ENCODE measurements at regions not wholly inside any gene's neighbourhood (a gene's known extent, or its start where the extent isn't known, plus 50 kb on each side); places are given as distances from the start of the nearest gene placed in this dataset.
"Not testable (repeated sequence)": the region's sequence is repeated elsewhere in the genome, so short reads cannot be mapped to it uniquely, and the experiment has no call there.

DNA sequence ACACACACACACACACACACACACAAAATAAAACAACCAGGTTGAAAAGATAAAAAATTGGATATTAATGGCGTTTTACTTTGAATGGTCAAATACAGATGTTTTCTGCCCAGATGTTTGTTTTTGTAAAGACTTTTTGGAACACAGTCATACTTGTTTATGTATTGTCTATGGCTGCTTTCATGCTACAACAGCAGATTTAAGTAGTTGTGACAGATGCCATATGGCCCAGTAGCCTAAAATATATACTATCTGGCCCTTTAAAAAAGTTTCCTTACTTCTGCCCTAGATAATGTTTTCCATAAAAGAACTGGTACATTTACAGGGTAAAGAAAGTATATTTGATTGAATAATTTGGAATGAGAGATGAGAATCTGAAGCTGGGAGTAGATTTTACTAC, 1362.8 kb upstream of the SEL1L start:
- DNase-seq: no peak

DNA sequence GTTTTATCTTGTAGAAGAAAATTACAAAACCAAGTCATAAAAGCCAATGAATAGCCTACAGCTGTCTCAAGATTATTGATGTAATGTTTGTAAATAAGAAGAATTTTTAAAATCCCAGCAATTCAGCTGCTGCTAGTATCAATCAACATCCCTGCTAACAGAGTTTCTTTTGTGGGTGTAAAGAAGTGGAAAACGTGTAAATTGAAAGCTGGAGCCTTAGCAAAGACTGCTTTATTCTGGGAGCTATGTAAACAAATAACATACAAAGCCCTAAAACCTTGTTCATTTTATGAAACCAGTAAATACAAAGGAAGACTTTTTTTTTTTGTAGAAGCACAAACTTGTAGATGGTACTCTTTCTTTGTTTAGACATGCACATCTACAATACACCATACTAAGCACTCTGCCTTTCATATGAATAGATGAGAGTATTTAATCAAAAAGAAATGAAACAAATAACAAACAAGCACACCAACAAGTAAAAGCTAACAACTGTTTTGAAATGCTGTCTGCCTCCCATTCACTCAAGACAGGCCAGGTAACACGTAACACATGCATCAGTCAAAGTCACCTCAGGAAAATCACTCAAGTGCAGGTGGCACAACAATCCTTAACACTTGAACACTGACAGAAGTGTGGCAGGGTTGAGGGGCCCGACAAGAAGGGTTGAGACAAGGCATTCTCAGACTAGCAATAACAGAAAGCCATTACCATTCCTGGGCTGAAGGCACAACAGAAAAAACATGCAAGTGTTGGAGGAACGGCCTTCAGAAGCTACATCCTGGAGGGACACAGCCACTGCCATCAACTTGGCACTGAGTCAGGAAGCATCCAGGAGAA, 1364.0 kb upstream of the SEL1L start:
- no peak for DNase-seq

DNA sequence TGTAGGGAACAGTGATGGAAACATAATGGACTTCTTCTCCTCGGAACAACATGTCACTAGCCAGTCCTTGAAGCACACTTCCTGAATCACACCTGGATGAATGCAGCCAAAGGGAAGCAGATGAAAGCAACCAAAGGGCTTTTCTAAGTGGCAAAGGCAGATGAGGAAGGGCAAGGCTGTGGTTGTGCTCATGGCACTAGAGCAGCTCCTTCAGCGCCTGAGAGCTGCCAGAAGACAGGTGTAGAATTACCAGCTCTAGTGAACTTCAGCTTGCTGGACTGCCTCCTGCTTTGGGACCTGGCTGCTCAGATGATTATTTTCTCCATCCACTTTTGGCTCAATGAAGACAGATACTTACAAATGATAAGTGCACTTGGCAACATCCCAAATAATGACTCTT, 1372.1 kb upstream of the SEL1L start:
- no peak for DNase-seq

DNA sequence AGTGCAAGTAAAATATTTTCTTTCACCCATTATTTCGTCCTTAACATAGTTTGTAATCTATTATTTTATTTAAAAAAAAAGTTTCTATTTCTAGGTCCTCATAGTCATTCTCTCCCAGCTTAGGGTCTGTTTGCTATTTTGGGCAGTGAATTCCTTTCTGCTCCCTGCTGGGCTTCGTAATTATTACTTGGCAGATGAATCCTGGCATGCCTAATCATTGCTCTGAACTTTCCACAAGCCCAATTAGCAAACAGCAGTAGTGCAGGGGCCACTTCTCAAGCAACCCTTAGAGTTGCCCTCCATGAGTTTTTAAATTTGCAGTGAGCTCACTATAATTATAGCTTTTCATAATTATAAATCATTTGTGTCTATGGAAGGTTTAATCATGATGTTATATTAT, 1378.3 kb upstream of the SEL1L start:
- peak in 4 of 56 donors; percentile 2 to 9 (median 4) for DNase-seq

DNA sequence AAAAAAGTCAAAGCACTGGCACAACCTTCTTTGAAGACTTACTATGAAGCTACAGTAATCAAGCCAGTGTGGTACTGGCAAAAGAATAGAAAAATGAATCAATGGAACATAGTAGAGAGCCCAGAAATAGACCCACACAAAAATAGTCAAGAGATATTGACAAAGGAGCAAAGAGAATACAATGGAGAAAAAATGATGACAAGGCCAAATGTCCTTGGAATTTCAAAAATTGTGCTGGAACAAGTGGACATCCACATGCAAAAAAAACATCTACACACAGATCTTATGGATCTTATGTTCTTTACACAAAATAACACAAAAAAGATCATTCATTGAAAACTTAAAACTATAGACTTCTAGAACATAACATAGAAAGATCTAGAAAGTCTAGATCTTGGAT, 1379.7 kb upstream of the SEL1L start:
- DNase-seq: no peak

DNA sequence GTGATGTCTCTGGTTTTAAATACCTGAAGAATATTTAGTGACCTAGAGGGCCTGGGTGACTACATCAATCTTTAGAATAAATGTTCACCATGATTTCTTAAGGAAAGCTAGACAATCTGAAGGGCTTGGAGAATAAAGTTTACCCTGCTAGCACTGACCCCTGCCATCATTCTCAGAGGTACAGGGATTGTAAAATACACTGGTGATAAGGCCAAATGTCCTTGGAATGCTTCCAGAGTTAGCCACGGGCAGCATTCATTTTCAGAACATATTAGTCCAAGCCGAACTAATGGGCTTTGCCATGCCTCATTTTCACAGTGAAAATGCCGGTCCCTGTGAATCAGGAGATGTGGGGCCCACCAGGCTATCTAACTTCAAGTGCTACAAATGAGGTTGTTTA, 1381.7 kb upstream of the SEL1L start:
- no peak for DNase-seq

DNA sequence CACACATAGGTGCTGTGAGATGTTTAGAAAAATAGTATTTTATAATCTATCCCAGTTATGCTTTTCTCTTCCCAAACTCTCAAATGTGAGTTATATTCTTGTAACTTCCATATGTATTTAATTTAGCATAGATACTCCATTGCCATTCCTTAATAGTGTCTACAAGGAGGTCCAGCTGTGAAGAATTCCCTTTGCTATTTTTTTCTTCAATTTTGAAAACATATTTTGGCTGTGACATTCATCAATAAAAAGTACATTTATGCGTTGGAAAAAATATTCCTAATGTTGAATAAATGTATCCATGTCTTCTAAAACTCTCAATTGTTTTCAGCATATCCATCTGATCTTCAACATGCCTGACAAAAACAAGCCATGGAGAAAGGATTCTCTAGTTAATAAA, 1402.0 kb upstream of the SEL1L start:
- DNase-seq: no peak

DNA sequence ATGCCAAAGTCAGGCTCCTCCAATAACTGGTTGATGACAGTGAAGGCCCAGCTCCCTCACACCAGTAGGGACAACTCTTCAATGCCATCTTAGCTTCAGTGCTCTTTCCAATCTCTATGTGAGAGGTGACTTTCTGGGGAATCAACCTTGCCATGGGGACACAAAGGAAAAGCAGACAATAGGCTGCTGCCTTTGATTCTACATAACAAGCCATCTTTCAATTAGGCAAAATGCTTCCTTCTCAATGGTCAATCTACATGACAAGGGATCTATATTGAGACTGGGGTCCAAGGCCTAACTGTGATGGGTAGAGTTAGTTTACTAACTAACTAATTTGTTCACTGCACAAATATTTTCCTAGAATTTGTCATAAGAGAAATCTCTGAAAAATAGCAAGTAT, 1417.5 kb upstream of the SEL1L start:
- no peak for DNase-seq

DNA sequence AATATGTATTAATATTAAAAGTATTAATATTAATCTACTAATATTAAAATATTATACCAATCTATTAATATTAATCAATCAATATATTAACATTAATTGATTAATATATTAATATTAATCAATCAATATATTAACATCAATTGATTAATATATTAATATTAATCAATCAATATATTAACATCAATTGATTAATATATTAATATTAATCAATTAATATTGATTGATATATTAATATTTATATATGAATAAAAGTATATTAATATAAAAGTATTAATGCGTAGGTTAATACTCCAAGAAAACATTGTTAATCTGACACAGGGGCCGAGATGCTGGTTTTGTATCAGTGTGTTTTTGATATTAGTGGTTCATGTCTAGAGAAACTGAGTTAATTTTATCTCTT, 1430.1 kb upstream of the SEL1L start:
- no peak for DNase-seq

DNA sequence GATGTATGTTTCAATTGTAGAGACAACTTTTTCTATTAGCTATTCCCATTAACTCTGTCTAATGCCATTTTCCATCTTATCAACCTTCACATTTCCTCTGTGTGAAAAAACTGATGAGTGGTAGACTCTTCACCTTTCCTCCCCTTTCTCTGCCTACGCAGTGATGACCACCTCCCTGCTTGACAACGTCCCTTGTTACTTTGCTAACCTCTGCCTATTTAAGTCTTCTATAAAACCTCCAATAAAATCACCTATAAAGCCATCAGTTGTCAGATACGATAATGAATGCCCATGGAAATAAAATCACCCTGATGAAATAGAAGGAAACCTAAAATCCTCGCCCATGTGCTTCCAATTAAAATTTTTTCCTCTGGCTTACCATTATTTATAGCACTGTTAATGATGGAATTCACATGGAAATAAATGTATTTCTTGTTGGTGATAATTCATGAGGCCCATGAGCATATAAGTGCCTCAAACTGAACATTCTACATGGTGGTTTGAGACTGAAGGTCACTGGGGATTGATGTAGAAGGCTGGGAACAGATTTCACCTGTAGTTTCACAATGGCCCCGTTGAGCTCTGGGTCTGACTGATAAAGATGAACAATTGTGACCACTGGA, 1454.0 kb upstream of the SEL1L start:
- no peak for DNase-seq

DNA sequence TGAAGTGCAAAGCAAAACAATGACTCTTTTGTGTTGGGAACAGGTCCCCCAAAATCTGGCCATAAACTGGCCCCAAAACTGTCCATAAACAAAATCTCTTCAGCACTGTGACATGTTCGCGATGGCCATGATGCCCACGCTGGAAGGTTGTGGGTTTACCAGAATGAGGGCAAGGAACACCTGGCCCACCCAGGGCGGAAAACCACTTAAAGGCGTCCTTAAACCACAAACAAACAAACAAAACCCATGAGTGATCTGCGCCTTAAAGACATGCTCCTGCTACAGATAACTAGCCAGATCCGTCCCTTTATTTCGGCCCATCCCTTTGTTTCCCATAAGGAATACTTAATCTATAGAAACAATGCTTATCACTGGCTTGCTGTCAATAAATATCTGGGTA, 1460.9 kb upstream of the SEL1L start:
- not testable (repeated sequence) for DNase-seq

DNA sequence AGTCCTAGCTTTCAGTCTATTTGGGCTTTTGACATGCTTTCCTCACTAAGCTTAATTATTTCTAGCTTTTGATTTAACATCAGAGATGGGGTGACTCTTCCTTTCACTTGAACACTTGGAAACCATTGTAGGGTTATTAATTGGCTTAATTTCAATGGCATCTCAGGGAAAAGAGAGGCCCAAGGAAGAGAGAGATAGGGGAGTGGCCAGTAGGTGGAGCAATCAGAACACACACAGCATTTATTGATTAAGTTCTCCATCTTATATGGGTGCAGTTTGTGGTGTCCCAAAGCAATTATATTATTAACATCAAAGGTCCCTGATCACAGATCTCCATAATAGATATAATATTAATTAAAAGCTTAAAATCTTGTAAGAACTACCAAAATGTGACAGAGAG, 1466.1 kb upstream of the SEL1L start:
- DNase-seq: no peak

DNA sequence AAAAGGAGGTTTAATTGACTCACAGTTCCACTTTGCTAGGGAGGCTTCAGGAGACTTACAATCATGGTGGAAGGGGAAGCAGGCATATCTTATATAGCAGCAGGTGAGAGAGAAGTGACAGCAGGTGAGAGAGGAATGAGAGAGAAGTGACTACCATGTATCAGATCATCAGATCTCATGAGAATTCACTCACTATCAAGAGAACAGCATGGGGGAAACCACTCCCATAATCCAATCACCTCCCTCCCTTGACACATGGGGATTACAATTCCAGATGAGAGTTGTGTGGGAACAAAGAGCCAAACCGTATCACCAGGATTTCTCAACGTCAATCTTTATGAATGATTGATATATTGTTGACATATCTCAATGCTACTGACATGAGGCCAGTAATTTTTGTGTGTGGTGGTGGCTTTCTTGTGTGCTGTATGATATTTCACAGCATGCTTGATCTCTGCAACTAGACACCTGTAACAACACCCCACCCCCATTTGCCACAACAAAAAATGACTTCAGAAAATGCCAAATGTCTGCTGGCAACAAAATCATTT, 1470.9 kb upstream of the SEL1L start:
- no peak for DNase-seq

DNA sequence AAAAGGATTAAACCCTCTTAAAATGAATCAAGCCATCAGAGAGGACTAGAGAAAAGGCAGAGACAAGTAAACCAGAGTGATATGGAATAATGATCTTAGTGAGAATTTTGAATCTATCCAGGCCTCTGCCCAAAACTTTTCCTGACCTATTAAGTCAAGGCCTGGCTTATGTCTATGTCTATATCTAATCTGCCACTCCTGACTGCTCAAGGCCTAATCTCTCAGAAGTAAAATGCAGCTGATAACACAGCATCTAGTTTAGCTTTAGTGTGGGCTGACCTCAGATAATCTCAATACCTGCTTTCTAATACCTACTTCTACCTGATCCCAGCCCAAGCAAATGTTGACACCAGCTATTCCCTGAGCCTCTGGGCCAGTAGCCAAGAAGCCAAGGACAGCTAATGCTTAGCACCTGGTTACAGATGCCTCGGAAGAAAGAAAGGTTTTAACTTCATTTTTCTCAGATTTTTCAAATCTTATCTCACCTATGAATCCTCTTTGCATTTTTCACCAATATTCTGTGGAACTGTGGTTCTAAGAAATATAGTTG, 1472.5 kb upstream of the SEL1L start:
- no peak for DNase-seq

DNA sequence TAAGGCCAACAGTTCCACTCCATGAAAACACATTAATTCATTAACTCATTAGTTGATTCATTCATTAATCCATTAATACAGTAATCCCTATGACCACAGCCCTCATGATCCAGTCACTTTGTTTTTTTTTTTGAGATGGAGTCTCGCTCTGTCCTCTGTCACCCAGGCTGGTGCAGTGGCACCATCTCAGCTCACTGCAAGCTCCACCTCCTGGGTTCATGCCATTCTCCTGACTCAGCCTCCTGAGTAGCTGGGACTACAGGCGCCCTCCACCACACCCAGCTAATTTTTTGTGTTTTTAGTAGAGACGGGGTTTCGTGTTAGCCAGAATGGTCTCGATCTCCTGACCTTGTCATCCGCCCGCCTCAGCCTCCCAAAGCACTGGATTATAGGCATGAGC, 1473.4 kb upstream of the SEL1L start:
- DNase-seq: not testable (repeated sequence)

DNA sequence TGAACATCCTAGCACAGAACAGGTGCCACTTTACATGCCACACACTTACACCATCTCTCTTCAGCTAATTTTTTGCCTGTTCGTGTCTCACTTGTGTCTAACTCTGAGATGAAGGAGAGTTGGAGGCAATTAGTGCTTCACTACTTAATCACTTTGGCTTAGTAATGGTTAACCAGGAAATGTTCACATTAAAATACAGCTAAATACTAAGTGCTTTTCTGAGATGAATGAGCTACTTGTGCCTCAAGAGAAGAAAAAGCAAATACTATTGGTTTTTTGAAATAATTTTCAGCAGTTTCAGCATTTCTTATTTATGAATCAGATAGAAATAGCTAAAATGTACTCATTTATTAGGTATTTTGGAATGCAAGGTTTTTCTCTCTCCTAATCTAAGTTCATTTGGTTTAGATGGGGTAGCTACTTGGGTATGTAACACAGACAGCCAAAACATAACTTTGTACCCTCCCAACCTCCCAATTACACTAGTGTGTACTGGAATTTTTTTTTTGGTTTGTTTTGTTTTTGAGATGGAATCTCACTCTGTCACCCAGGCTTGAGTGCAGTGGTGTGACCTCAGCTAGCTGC, 1474.1 kb upstream of the SEL1L start:
- no peak for DNase-seq

DNA sequence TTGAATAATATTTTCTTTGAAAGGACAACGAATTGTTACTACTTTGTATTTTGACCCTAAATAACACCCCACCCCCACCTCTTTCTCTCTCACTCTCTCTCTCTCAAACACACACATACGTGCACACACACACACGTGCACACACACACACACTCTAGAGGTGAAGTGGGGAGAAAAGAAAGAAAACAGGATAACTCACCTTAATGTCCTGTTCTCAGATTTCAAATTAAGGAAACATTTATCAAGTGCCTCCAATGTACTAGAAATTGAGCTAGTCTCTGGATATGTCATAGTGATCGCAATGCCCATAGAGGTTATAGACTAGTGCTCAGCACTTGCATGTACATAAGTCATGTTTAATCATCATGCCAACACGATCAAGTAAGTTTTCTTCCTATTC, 1483.6 kb upstream of the SEL1L start:
- no peak for DNase-seq

DNA sequence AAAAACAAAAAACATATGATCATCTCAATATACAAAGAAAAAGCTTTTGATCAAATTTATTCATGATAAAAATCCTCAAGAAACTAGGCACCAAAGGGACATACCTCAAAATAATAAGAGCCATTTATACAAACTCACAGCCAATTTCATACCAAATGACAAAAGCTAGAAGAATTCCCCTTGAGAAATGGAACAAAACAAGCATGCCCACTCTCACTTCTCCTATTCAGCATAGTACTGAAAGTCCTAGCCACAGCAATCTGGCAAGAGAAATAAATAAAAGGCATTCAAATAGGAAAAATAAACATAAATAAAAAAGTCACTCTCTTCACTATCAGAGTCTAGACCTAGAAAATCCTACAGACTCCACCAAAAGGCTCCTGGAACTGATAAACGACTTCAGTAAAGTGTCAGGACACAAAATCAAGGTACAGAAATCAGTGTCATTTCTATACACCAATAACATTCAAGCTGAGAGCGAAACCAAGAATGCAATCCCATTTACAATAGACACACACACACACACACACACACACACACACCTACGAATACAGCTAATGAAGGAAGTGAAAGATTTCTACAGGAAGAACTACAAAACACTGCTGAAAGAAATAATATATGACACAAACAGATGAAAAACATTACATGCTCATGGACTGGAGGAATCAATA, 1486.2 kb upstream of the SEL1L start:
- DNase-seq: no peak

DNA sequence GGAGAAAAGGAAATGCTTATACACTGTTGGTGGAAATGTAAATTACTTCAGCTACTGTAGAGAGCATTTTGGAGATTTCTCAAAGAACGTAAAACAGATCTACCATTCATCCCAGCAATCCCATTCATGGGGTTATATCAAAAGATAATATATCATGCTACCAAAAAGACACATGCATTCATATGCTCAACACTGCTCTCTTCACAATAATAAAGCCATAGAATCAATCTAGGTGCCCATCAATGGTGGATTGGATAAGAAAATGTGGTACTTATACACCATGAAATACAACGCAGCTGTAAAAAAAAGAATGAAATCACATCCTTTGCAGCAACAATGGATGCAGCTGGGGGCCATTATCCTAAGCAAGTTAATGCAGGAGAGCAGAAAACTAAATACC, 1487.7 kb upstream of the SEL1L start:
- DNase-seq: no peak

DNA sequence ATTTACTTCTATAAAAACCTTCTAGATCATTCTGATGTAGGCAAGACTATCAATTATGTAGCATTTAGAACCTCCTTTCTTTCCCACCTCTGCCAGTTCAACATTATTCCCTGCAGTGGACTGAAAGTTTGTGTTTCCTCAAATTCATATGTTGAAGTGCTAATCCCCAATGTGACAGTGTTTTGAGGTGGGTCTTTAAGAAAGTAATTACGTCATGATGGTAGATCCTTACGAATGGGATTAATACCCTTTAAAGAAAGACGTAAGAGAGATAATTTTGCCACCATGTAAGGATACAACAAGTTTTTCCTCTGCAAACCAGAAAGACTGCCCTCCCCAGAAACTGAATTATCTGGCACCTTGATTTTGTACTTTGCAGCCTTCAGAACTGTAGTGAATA, 1489.7 kb upstream of the SEL1L start:
- no peak for DNase-seq

DNA sequence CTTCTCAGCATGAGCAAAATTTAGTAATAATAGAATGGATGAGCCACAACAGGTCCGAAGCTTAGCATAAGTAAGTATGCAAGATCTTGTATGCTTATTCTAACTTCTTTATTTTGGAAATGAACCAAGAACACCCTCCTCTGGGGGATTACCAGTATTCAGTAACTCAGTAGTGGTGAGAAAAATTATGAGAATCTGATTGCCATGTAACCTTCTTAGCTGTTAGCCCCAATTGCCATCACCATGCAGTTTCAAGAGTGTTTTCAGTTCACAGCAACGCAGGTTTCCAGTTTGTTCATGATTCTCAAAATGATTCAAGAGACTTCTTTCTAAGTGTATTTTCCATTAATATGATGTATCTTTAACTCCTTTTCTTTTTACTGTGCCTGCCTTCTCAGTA, 1507.6 kb upstream of the SEL1L start:
- DNase-seq: no peak

DNA sequence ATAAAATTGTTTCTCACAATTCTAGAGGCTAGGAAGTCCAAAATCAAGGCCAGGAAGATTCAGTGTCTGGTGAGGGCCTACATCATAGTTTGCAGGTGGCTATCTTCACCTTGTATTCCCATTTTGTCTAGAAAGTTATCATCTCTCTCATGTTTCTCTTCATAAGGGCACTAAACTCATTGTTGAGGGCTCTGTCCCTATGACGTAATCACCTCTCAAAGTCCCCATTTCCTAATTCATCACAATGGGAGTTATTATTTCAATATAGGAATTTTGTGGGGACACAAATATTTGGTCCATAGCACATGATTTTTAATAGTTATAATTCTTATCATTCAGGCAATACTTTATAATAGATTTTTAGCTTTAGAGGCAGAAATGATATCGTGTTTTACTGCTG, 1509.2 kb upstream of the SEL1L start:
- DNase-seq: no peak

Data from amygdala (tissue), 56 donors.